ENCODE measurements at regions not wholly inside any gene's neighbourhood (a gene's known extent, or its start where the extent isn't known, plus 50 kb on each side); places are given as distances from the start of the nearest gene placed in this dataset.

GRCh38 chr20:24106150-24106800 lies 117.7 kb upstream of the GGTLC1 start:
- Histone ChIP-seq H3K9ac (ENCODE audit: low read length) (no peak overlapping the region), H3K9me3 (ENCODE audit: low read length) (no peaks in the 10 kb centered on the region), H3K27ac (ENCODE audit: low read length) (no peak overlapping the region), H3K4me3 (ENCODE audit: low read length) (no peak overlapping the region), H3K9me2 (replicated peaks; ENCODE audit: insufficient read depth, low read length) (no peaks in the 10 kb centered on the region), H4K20me1 (ENCODE audit: insufficient read depth, low read depth, low read length) (no peaks in the 10 kb centered on the region), H3K4me2 (ENCODE audit: low read depth, low read length, poor library complexity, severe bottlenecking) (no peak overlapping the region), H3K4me1 (ENCODE audit: low read length) (no peaks in the 10 kb centered on the region), H2AFZ (ENCODE audit: low read length) (no peak overlapping the region), H3K79me2 (ENCODE audit: low read length) (no peaks in the 10 kb centered on the region), H3K27me3 (ENCODE audit: low read length) (no peaks in the 10 kb centered on the region), H3K36me3 (ENCODE audit: insufficient read depth, low read length) (no peaks in the 10 kb centered on the region)
- no peak for DNase-seq

GRCh38 chr20:24102749-24103333 lies 114.3 kb upstream of the GGTLC1 start:
- Histone ChIP-seq H2AFZ (ENCODE audit: low read length) (no peak overlapping the region), H4K20me1 (ENCODE audit: insufficient read depth, low read depth, low read length) (no peaks in the 10 kb centered on the region), H3K79me2 (ENCODE audit: low read length) (no peaks in the 10 kb centered on the region), H3K27me3 (ENCODE audit: low read length) (no peaks in the 10 kb centered on the region), H3K4me3 (ENCODE audit: low read length) (no peak overlapping the region), H3K9me2 (replicated peaks; ENCODE audit: insufficient read depth, low read length) (no peaks in the 10 kb centered on the region), H3K27ac (ENCODE audit: low read length) (no peak overlapping the region), H3K9me3 (ENCODE audit: low read length) (no peaks in the 10 kb centered on the region), H3K9ac (ENCODE audit: low read length) (no peak overlapping the region), H3K4me2 (ENCODE audit: low read depth, low read length, poor library complexity, severe bottlenecking) (no peak overlapping the region), H3K4me1 (ENCODE audit: low read length) (no peaks in the 10 kb centered on the region), H3K36me3 (ENCODE audit: insufficient read depth, low read length) (no peaks in the 10 kb centered on the region)
- DNase-seq = no peak

GRCh38 chr20:24102290-24102689 lies 113.7 kb upstream of the GGTLC1 start:
- Histone ChIP-seq H3K4me3 (ENCODE audit: low read length) (no peak overlapping the region), H3K9me2 (replicated peaks; ENCODE audit: insufficient read depth, low read length) (no peaks in the 10 kb centered on the region), H2AFZ (ENCODE audit: low read length) (no peak overlapping the region), H3K36me3 (ENCODE audit: insufficient read depth, low read length) (no peaks in the 10 kb centered on the region), H3K27me3 (ENCODE audit: low read length) (no peaks in the 10 kb centered on the region), H3K4me2 (ENCODE audit: low read depth, low read length, poor library complexity, severe bottlenecking) (no peak overlapping the region), H4K20me1 (ENCODE audit: insufficient read depth, low read depth, low read length) (no peaks in the 10 kb centered on the region), H3K4me1 (ENCODE audit: low read length) (no peaks in the 10 kb centered on the region), H3K27ac (ENCODE audit: low read length) (no peak overlapping the region), H3K9ac (ENCODE audit: low read length) (no peak overlapping the region), H3K9me3 (ENCODE audit: low read length) (no peaks in the 10 kb centered on the region), H3K79me2 (ENCODE audit: low read length) (no peaks in the 10 kb centered on the region)
- peak; percentile 72 for DNase-seq

- H3K27me3 ChIP-seq (ENCODE audit: low read length) = no peaks in the 10 kb centered on the region
- no peak overlapping the region for H2AFZ ChIP-seq (ENCODE audit: low read length)
- H3K4me3 ChIP-seq (ENCODE audit: low read length) = no peak overlapping the region
- no peaks in the 10 kb centered on the region for H4K20me1 ChIP-seq (ENCODE audit: insufficient read depth, low read depth, low read length)
- H3K9ac ChIP-seq (ENCODE audit: low read length) = no peak overlapping the region
- DNase-seq = peak; percentile 85
- H3K9me2 ChIP-seq (replicated peaks; ENCODE audit: insufficient read depth, low read length) = no peaks in the 10 kb centered on the region
- H3K27ac ChIP-seq (ENCODE audit: low read length) = no peak overlapping the region
- H3K79me2 ChIP-seq (ENCODE audit: low read length) = no peaks in the 10 kb centered on the region
- H3K4me2 ChIP-seq (ENCODE audit: low read depth, low read length, poor library complexity, severe bottlenecking) = no peak overlapping the region
- H3K9me3 ChIP-seq (ENCODE audit: low read length) = no peaks in the 10 kb centered on the region
- no peaks in the 10 kb centered on the region for H3K36me3 ChIP-seq (ENCODE audit: insufficient read depth, low read length)
- no peaks in the 10 kb centered on the region for H3K4me1 ChIP-seq (ENCODE audit: low read length)
These were observed 111.9 kb upstream of the GGTLC1 start for GRCh38 chr20:24100370-24101011.

GRCh38 chr20:24098886-24099285 lies 110.3 kb upstream of the GGTLC1 start:
- DNase-seq = no peak
- no peaks in the 10 kb centered on the region for H3K4me1 ChIP-seq (ENCODE audit: low read length)
- H3K36me3 ChIP-seq (ENCODE audit: insufficient read depth, low read length) = no peaks in the 10 kb centered on the region
- no peak overlapping the region for H3K4me3 ChIP-seq (ENCODE audit: low read length)
- H3K27me3 ChIP-seq (ENCODE audit: low read length) = no peaks in the 10 kb centered on the region
- H3K9me2 ChIP-seq (replicated peaks; ENCODE audit: insufficient read depth, low read length) = no peaks in the 10 kb centered on the region
- H3K9ac ChIP-seq (ENCODE audit: low read length) = no peak overlapping the region
- no peak overlapping the region for H3K4me2 ChIP-seq (ENCODE audit: low read depth, low read length, poor library complexity, severe bottlenecking)
- H3K79me2 ChIP-seq (ENCODE audit: low read length) = no peaks in the 10 kb centered on the region
- H3K9me3 ChIP-seq (ENCODE audit: low read length) = no peaks in the 10 kb centered on the region
- H3K27ac ChIP-seq (ENCODE audit: low read length) = no peak overlapping the region
- no peaks in the 10 kb centered on the region for H4K20me1 ChIP-seq (ENCODE audit: insufficient read depth, low read depth, low read length)
- H2AFZ ChIP-seq (ENCODE audit: low read length) = no peak overlapping the region

GRCh38 chr20:24097506-24098245 lies 109.1 kb upstream of the GGTLC1 start:
- Histone ChIP-seq H3K27me3 (ENCODE audit: low read length) (no peaks in the 10 kb centered on the region), H3K36me3 (ENCODE audit: insufficient read depth, low read length) (no peaks in the 10 kb centered on the region), H2AFZ (ENCODE audit: low read length) (no peak overlapping the region), H3K9me3 (ENCODE audit: low read length) (no peaks in the 10 kb centered on the region), H3K9me2 (replicated peaks; ENCODE audit: insufficient read depth, low read length) (no peaks in the 10 kb centered on the region), H3K27ac (ENCODE audit: low read length) (no peak overlapping the region), H3K4me3 (ENCODE audit: low read length) (no peak overlapping the region), H3K79me2 (ENCODE audit: low read length) (no peaks in the 10 kb centered on the region), H4K20me1 (ENCODE audit: insufficient read depth, low read depth, low read length) (no peaks in the 10 kb centered on the region), H3K4me2 (ENCODE audit: low read depth, low read length, poor library complexity, severe bottlenecking) (no peak overlapping the region), H3K4me1 (ENCODE audit: low read length) (no peaks in the 10 kb centered on the region), H3K9ac (ENCODE audit: low read length) (no peak overlapping the region)
- DNase-seq = no peak

- no peaks in the 10 kb centered on the region for H3K79me2 ChIP-seq (ENCODE audit: low read length)
- no peak overlapping the region for H3K27ac ChIP-seq (ENCODE audit: low read length)
- no peaks in the 10 kb centered on the region for H3K27me3 ChIP-seq (ENCODE audit: low read length)
- no peak overlapping the region for H3K4me3 ChIP-seq (ENCODE audit: low read length)
- DNase-seq = no peak
- no peaks in the 10 kb centered on the region for H3K9me2 ChIP-seq (replicated peaks; ENCODE audit: insufficient read depth, low read length)
- no peak overlapping the region for H3K9ac ChIP-seq (ENCODE audit: low read length)
- H4K20me1 ChIP-seq (ENCODE audit: insufficient read depth, low read depth, low read length) = no peaks in the 10 kb centered on the region
- no peak overlapping the region for H2AFZ ChIP-seq (ENCODE audit: low read length)
- H3K9me3 ChIP-seq (ENCODE audit: low read length) = no peaks in the 10 kb centered on the region
- H3K36me3 ChIP-seq (ENCODE audit: insufficient read depth, low read length) = no peaks in the 10 kb centered on the region
- no peaks in the 10 kb centered on the region for H3K4me1 ChIP-seq (ENCODE audit: low read length)
- no peak overlapping the region for H3K4me2 ChIP-seq (ENCODE audit: low read depth, low read length, poor library complexity, severe bottlenecking)
These were observed 108.4 kb upstream of the GGTLC1 start for GRCh38 chr20:24096864-24097450.

GRCh38 chr20:24096264-24096663 lies 107.7 kb upstream of the GGTLC1 start:
- Histone ChIP-seq H3K4me2 (ENCODE audit: low read depth, low read length, poor library complexity, severe bottlenecking) (no peak overlapping the region), H3K9ac (ENCODE audit: low read length) (no peak overlapping the region), H3K4me1 (ENCODE audit: low read length) (no peaks in the 10 kb centered on the region), H3K9me3 (ENCODE audit: low read length) (no peaks in the 10 kb centered on the region), H2AFZ (ENCODE audit: low read length) (no peak overlapping the region), H3K79me2 (ENCODE audit: low read length) (no peaks in the 10 kb centered on the region), H3K4me3 (ENCODE audit: low read length) (no peak overlapping the region), H3K27me3 (ENCODE audit: low read length) (no peaks in the 10 kb centered on the region), H4K20me1 (ENCODE audit: insufficient read depth, low read depth, low read length) (no peaks in the 10 kb centered on the region), H3K27ac (ENCODE audit: low read length) (no peak overlapping the region), H3K9me2 (replicated peaks; ENCODE audit: insufficient read depth, low read length) (no peaks in the 10 kb centered on the region), H3K36me3 (ENCODE audit: insufficient read depth, low read length) (no peaks in the 10 kb centered on the region)
- no peak for DNase-seq
